ENCODE measurements at regions not wholly inside any gene's neighbourhood (a gene's known extent, or its start where the extent isn't known, plus 50 kb on each side); places are given as distances from the start of the nearest gene placed in this dataset.

GRCh38 chr11:127114035-127114434 is 113.5 kb upstream of the KIRREL3 start:
- WGBS (ENCODE audit: missing lambda C conversion rate) = 23% methylated on average over 5 of the region's 5 CpGs
- Histone ChIP-seq H3K4me3 (no peak overlapping the region), H3K4me2 (no peak overlapping the region), H3K9me3 (no peaks in the 10 kb centered on the region), H3K4me1 (no peaks in the 10 kb centered on the region), H3K27ac (no peak overlapping the region)
- TF ChIP-seq CHD2 (IDR thresholded peaks at IDR 0.05; ENCODE audit: low read length, partially characterized antibody) (no peak), RNF2 (IDR thresholded peaks at IDR 0.05; ENCODE audit: borderline replicate concordance, low read depth) (no peak), RFX5 (IDR thresholded peaks at IDR 0.05) (no peak), CTCF (IDR thresholded peaks at IDR 0.05) (no peak), ESRRA (IDR thresholded peaks at IDR 0.05; ENCODE audit: borderline replicate concordance, low read length) (no peak), EHMT2 (IDR thresholded peaks at IDR 0.05; ENCODE audit: low read depth) (no peak), HOXA7 (CRISPR knock-in tag; IDR thresholded peaks at IDR 0.05) (no peak), BHLHE40 (IDR thresholded peaks at IDR 0.05; ENCODE audit: low read depth, low read length) (no peak), EP300 (IDR thresholded peaks at IDR 0.05) (no peak), GATA3 (IDR thresholded peaks at IDR 0.05; ENCODE audit: borderline replicate concordance) (no peak), MAFK (IDR thresholded peaks at IDR 0.05; ENCODE audit: partially characterized antibody) (no peak), BCL3 (IDR thresholded peaks at IDR 0.05) (no peak), USF2 (IDR thresholded peaks at IDR 0.05) (no peak), CBX2 (IDR thresholded peaks at IDR 0.05; ENCODE audit: borderline replicate concordance, low read depth) (no peak), CBX8 (IDR thresholded peaks at IDR 0.05) (no peak)
- no peak for FAIRE-seq
- ChIA-PET POLR2A (no interaction called here), CTCF (no interaction called here)
- no peak for ATAC-seq
- DNase-seq (ENCODE audit: low read depth in 1 of 2, low spot score in 1 of 2) = no peak

GRCh38 chr11:127110542-127110941 is 110.0 kb upstream of the KIRREL3 start:
- ChIA-PET CTCF (no interaction called here), POLR2A (no interaction called here)
- no peak overlapping the region for H3K27ac ChIP-seq
- 32% methylated on average over 5 of the region's 6 CpGs for WGBS (ENCODE audit: missing lambda C conversion rate)
- H3K4me1 ChIP-seq = no peaks in the 10 kb centered on the region
- ATAC-seq = no peak
- no peak overlapping the region for H3K4me3 ChIP-seq
- H3K9me3 ChIP-seq = no peaks in the 10 kb centered on the region
- TF ChIP-seq POLR2A (IDR thresholded peaks at IDR 0.05; ENCODE audit: low read length) = no peak
- TF ChIP-seq POLR2AphosphoS2 (conservative IDR thresholded peaks at IDR 0.05; ENCODE audit: low read length) = no peak
- TF ChIP-seq MAFK (IDR thresholded peaks at IDR 0.05; ENCODE audit: partially characterized antibody) = no peak
- TF ChIP-seq HES2 (IDR thresholded peaks at IDR 0.05) = no peak
- no peak for TF ChIP-seq RFX5 (IDR thresholded peaks at IDR 0.05)
- no peak for TF ChIP-seq FOSB (CRISPR knock-in tag; IDR thresholded peaks at IDR 0.05)
- no peak for TF ChIP-seq MAZ (IDR thresholded peaks at IDR 0.05; ENCODE audit: borderline replicate concordance, low read depth, low read length)
- no peak for TF ChIP-seq NR3C1 (IDR thresholded peaks at IDR 0.05)
- TF ChIP-seq HOXA7 (CRISPR knock-in tag; IDR thresholded peaks at IDR 0.05) = no peak
- TF ChIP-seq ZFP36 (IDR thresholded peaks at IDR 0.05; ENCODE audit: borderline replicate concordance, partially characterized antibody) = no peak
- no peak for TF ChIP-seq CBX2 (IDR thresholded peaks at IDR 0.05; ENCODE audit: borderline replicate concordance, low read depth)
- no peak for TF ChIP-seq RAD21 (conservative IDR thresholded peaks at IDR 0.05 in 1 of 2, IDR thresholded peaks at IDR 0.05 in 1 of 2)
- TF ChIP-seq ESRRA (IDR thresholded peaks at IDR 0.05; ENCODE audit: borderline replicate concordance, low read length) = no peak
- TF ChIP-seq CTCF (IDR thresholded peaks at IDR 0.05) = no peak
- no peak for TF ChIP-seq JUNB (IDR thresholded peaks at IDR 0.05)
- no peak for TF ChIP-seq USF2 (IDR thresholded peaks at IDR 0.05)
- no peak for TF ChIP-seq GATA3 (IDR thresholded peaks at IDR 0.05; ENCODE audit: borderline replicate concordance)
- no peak for TF ChIP-seq ZNF302 (CRISPR knock-in tag; IDR thresholded peaks at IDR 0.05)
- no peak for TF ChIP-seq CBX8 (IDR thresholded peaks at IDR 0.05)
- no peak for TF ChIP-seq JUN (IDR thresholded peaks at IDR 0.05)
- DNase-seq (ENCODE audit: low read depth in 1 of 2, low spot score in 1 of 2) = no peak
- no peak for FAIRE-seq
- H3K4me2 ChIP-seq = no peak overlapping the region
